ENCODE measurements at regions not wholly inside any gene's neighbourhood (a gene's known extent, or its start where the extent isn't known, plus 50 kb on each side); places are given as distances from the start of the nearest gene placed in this dataset.

DNA sequence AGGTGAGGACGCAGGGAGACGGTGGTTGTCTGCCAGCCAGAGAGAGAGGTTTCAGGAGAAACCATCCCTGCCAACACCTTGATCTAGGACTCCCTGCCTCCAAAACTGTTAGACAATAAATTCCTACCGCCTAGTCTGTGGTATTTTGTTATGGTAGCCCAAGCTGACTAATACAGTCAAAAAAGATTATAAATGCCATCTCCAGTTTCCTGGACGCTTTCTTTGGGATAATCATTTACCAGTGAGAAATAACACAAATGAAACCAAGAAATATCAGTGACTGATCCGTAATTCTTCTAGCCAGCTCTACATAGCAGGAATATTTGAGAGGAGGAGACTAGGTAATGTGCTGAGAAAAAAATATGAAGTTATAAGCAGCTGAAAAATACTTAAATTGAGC is 707.8 kb upstream of the LMCD1 start:
- no peak for DNase-seq (ENCODE audit: low read depth in 2 of 2)

DNA sequence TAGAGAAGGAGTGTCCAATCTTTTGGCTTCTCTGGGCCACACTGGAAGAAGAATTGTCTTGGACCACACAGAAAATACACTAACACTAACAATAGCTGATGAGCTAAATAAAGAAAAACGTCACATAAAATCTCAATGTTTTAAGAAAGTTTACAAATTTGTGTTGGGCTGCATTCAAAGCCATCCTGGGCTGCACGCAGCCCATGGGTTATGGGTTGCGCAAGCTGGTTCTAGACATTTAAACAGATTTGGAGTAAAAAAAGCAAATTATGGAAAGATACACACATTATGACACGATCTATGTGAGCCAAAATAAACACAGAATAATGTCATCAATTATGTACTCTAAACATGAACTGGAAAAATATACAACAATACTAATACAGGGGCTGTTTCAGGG is 703.3 kb upstream of the LMCD1 start:
- no peak for DNase-seq (ENCODE audit: low read depth in 2 of 2)

GRCh38 chr3:7800006-7800780 is 701.4 kb upstream of the LMCD1 start:
- DNase-seq (ENCODE audit: low read depth in 2 of 2): peak in 1 of 2 donors; percentile 11

- no peak for DNase-seq (ENCODE audit: low read depth in 2 of 2)
Observed at GRCh38 chr3:7812490-7812889, 689.1 kb upstream of the LMCD1 start.

GRCh38 chr3:7813365-7813764 is 688.3 kb upstream of the LMCD1 start:
- peak in 1 of 2 donors; percentile 11 for DNase-seq (ENCODE audit: low read depth in 2 of 2)

DNA sequence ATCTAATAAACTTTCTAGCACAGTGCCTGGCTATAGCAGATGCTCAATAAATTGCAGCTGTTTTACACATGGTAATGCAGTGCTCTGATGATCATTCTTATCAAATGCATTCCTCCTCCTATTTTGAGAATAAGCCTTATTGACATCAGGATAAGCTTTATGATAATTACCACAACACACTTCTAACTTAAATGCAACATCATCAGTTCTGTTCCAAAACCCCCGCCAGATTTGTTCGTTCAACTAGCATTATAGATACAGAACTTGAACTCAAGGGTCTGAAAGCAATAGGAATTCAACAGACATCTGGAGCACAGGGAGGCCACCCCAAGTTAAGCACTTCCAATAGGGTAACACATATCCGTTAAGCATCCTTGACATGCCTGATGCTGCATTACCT is 684.4 kb upstream of the LMCD1 start:
- no peak for DNase-seq (ENCODE audit: low read depth in 2 of 2)

DNA sequence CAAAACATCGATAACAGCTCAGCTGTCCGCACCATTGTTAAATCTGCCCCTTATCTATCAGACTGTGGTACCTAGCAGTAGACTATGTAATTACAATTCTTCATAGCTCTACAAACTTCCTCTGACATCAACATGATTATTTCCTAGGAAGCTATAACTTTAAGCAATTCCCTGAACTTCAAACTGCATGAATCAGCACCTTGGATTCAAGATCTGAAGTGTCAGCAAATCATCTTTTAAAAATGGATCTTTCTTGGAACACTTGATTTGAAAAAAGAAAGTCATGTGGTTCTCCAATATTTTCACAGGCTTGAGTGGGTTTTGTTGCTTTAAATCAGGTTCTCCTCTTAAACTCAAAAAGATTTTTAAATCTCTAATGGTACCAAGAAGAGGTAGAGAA is 680.7 kb upstream of the LMCD1 start:
- DNase-seq (ENCODE audit: low read depth in 2 of 2): no peak

- no peak for DNase-seq (ENCODE audit: low read depth in 2 of 2)
Observed at GRCh38 chr3:7821858-7822257, 679.8 kb upstream of the LMCD1 start.

- DNase-seq (ENCODE audit: low read depth in 2 of 2): no peak
Observed at GRCh38 chr3:7841451-7841850, 660.2 kb upstream of the LMCD1 start.

DNA sequence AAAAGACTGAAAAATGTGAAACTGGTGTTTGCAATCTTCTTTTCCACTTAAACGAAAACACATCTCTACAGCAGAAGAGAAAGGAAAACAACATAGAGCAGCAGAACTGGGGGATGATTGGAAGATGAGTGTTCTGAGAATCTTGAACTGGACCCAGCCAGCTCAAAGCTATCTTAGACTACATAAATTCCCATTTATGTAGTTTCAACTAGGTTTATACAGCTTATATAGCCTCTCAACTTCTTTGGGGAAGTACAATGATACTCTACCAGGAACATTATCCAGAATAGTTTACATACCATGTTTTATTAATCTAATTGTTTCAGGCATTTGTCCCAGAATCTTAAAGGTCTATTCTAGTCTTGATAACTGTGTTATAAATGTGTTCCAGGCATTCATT is 658.2 kb upstream of the LMCD1 start:
- DNase-seq (ENCODE audit: low read depth in 2 of 2): no peak

DNA sequence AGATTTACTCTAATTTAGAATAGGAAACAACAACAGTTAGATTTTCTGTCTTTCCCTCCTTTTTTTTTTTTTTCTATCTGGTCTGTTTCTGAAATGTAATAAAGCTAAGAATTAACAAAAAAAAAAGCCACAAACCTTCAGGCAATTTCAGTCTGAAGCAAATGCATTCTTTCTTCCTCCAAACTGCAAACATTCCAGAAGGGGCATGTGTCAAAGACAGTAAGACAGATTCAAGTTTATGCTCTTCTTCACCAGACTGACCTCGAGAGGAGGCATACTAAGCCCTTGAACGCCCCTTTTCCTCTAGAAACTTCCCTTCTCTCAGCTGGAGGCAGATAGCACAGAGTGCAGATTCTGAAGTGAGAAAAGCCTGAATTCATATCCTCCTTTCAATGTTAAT is 654.6 kb upstream of the LMCD1 start:
- DNase-seq (ENCODE audit: low read depth in 2 of 2): no peak

GRCh38 chr3:7847521-7847920 is 654.1 kb upstream of the LMCD1 start:
- no peak for DNase-seq (ENCODE audit: low read depth in 2 of 2)

- no peak for DNase-seq (ENCODE audit: low read depth in 2 of 2)
Observed at GRCh38 chr3:7854266-7854665, 647.4 kb upstream of the LMCD1 start.

DNA sequence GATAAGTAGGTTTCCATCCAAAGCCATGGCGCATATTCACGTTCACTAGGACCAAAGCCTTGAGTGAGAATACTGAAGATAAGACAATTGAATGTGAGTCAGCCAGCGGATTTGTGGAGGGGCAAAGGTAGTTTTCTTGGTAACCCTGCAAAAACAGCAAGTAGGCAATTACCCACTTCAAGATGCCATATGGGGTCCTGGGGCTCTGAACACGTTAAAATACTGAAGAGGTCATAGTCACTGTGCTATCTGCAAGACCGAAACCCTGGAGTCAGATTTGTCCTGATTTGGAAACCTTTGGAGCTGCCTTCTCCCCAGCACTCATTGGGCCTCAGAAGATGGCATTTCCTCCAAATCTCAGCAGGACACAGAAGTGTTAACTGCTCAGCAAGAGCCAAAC is 646.9 kb upstream of the LMCD1 start:
- no peak for DNase-seq (ENCODE audit: low read depth in 2 of 2)

GRCh38 chr3:7865611-7866010 is 636.0 kb upstream of the LMCD1 start:
- no peak for DNase-seq (ENCODE audit: low read depth in 2 of 2)

GRCh38 chr3:7867587-7867986 is 634.0 kb upstream of the LMCD1 start:
- no peak for DNase-seq (ENCODE audit: low read depth in 2 of 2)

GRCh38 chr3:7871003-7871560 is 630.5 kb upstream of the LMCD1 start:
- no peak for DNase-seq (ENCODE audit: low read depth in 2 of 2)

GRCh38 chr3:7874116-7874515 is 627.5 kb upstream of the LMCD1 start:
- DNase-seq (ENCODE audit: low read depth in 2 of 2): peak in 1 of 2 donors; percentile 12

GRCh38 chr3:7875925-7876324 is 625.7 kb upstream of the LMCD1 start:
- peak in 1 of 2 donors; percentile 53 for DNase-seq (ENCODE audit: low read depth in 2 of 2)

GRCh38 chr3:7876741-7877297 is 624.8 kb upstream of the LMCD1 start:
- DNase-seq (ENCODE audit: low read depth in 2 of 2): peak; percentile 51 to 79

GRCh38 chr3:7877312-7877711 is 624.3 kb upstream of the LMCD1 start:
- peak in 1 of 2 donors; percentile 30 for DNase-seq (ENCODE audit: low read depth in 2 of 2)

GRCh38 chr3:7879572-7879971 is 622.1 kb upstream of the LMCD1 start:
- no peak for DNase-seq (ENCODE audit: low read depth in 2 of 2)

- DNase-seq (ENCODE audit: low read depth in 2 of 2): no peak
Observed at GRCh38 chr3:7881946-7882345, 619.7 kb upstream of the LMCD1 start.

All from dermis microvascular lymphatic vessel endothelial cell (primary cell).